ENCODE measurements at regions not wholly inside any gene's neighbourhood (a gene's known extent, or its start where the extent isn't known, plus 50 kb on each side); places are given as distances from the start of the nearest gene placed in this dataset.

DNA sequence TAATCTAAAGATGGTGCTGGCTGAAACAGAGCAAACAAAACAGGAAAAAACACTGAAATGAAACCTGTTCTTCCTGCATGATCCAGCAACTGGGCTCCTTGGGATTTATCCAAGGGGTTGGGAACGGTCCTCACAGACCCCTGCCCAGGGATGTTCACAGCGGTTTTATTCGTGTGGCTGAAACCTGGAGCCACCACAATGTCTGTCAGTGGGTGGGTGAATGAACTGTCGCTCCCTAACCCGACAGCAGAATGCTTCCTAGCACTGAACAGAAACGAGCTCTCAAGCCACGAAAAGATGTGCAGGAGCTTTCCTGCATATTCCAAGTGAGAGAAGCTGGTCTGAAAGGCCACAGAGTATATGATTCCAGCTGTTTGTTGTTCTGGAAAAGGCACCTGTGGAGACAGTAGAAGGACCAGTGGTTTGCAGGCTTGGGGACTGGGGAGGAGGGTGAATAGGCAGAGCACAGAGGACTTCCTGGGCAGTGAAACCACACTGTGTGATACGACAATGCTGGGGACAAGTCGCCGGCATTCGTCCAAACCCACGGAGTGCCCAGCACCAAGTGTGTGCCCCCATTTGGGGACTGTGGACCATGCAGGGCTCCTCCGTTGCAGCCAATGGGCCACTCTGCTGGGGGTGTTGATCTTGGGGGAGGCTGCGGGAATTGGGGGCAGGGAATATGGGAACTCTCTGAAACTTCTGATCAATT lies 73.9 kb downstream of the TEX29 start:
- TF ChIP-seq, protein P1, sequence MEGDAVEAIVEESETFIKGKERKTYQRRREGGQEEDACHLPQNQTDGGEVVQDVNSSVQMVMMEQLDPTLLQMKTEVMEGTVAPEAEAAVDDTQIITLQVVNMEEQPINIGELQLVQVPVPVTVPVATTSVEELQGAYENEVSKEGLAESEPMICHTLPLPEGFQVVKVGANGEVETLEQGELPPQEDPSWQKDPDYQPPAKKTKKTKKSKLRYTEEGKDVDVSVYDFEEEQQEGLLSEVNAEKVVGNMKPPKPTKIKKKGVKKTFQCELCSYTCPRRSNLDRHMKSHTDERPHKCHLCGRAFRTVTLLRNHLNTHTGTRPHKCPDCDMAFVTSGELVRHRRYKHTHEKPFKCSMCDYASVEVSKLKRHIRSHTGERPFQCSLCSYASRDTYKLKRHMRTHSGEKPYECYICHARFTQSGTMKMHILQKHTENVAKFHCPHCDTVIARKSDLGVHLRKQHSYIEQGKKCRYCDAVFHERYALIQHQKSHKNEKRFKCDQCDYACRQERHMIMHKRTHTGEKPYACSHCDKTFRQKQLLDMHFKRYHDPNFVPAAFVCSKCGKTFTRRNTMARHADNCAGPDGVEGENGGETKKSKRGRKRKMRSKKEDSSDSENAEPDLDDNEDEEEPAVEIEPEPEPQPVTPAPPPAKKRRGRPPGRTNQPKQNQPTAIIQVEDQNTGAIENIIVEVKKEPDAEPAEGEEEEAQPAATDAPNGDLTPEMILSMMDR (IDR thresholded peaks at IDR 0.05; ENCODE audit: extremely low read depth, low read depth, low read length), result no peak
- no peak overlapping the region for H3K4me2 ChIP-seq (ENCODE audit: insufficient read depth, low read length)
- no peaks in the 10 kb centered on the region for H3K27me3 ChIP-seq (ENCODE audit: insufficient read depth, low read length)
- no peaks in the 10 kb centered on the region for H3K79me2 ChIP-seq (ENCODE audit: insufficient read depth, low read length)
- no peaks in the 10 kb centered on the region for H3K9me3 ChIP-seq (ENCODE audit: low read depth, low read length)
- H3K4me1 ChIP-seq (ENCODE audit: insufficient read depth, low read length), result no peaks in the 10 kb centered on the region
- no peak overlapping the region for H2AFZ ChIP-seq (ENCODE audit: low read length)
- H3K36me3 ChIP-seq (ENCODE audit: insufficient read depth, low read length), result no peaks in the 10 kb centered on the region
- no peak overlapping the region for H3K4me3 ChIP-seq (ENCODE audit: insufficient read depth, low read length)
- H4K20me1 ChIP-seq (ENCODE audit: insufficient read depth, low read length), result no peaks in the 10 kb centered on the region
- DNase-seq (ENCODE audit: insufficient read length, low spot score, missing footprints), result no peak
- no peak overlapping the region for H3K27ac ChIP-seq (ENCODE audit: low read depth, low read length)

DNA sequence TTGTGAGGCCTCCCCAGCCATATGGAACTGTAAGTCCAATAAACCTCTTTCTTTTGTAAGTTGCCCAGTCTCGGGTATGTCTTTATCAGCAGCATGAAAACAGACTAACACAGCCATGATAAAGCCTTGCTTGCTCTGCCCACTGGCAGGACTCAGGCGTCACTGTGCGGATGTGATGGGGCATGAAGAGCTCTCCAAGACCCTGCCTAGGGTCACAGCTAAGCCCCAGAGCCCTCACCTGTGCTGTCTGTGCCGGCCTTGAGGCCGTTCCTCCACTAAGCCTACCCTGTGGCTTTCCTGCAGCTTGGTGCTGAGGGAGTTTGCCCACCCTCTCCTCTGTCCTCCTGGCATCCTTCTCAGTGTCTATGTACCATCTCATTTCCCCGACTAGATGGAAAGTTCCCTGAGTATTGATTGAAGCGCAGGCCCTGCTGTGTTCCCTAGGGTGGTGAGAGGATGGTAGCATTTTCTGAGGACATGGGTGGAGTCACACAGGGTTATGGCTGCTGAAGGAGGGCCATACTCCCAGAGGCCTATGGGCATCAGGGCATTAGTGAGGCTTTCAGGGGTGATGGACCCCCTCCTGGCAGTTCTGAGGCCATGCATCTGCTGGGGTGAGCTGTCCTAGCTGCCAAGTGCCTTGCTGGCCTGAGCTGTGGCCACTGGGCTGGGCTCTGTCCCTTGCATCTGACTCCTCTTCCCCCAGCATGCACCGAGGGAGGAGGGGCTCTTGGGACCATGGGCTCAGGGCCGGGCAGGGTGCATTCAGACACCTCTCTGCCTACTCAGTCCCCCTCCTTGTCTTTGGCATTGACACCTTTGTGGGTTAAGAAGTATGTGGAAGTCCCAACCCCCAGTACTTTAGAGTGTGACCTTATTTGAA lies 75.3 kb downstream of the TEX29 start:
- H4K20me1 ChIP-seq (ENCODE audit: insufficient read depth, low read length), result no peaks in the 10 kb centered on the region
- no peak overlapping the region for H2AFZ ChIP-seq (ENCODE audit: low read length)
- H3K27me3 ChIP-seq (ENCODE audit: insufficient read depth, low read length), result no peaks in the 10 kb centered on the region
- no peaks in the 10 kb centered on the region for H3K9me3 ChIP-seq (ENCODE audit: low read depth, low read length)
- H3K4me1 ChIP-seq (ENCODE audit: insufficient read depth, low read length), result no peaks in the 10 kb centered on the region
- no peak overlapping the region for H3K27ac ChIP-seq (ENCODE audit: low read depth, low read length)
- no peaks in the 10 kb centered on the region for H3K36me3 ChIP-seq (ENCODE audit: insufficient read depth, low read length)
- H3K4me2 ChIP-seq (ENCODE audit: insufficient read depth, low read length), result no peak overlapping the region
- H3K4me3 ChIP-seq (ENCODE audit: insufficient read depth, low read length), result no peak overlapping the region
- TF ChIP-seq, protein P1 (IDR thresholded peaks at IDR 0.05; ENCODE audit: extremely low read depth, low read depth, low read length), result no peak
- no peaks in the 10 kb centered on the region for H3K79me2 ChIP-seq (ENCODE audit: insufficient read depth, low read length)
- no peak for DNase-seq (ENCODE audit: insufficient read length, low spot score, missing footprints)

DNA sequence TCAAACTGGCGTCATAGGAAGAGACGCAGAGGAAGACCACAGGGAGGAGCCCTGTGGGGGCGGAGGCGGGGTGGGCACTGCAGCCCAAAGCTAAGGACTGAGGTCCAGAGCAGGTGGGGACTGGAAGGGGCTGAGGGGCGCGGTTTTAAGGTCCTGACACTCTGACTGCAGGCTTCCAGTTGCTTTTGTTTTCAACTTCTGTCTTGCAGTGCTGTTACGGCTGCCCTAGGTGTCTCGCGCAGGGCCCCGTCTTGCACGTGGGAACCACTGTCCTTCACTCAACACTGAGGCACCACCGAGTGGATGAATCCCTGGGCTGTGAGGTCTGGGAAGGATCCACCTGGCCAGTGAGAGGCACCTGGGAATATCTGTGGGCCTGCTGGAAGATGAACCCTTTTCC lies 76.0 kb downstream of the TEX29 start:
- TF ChIP-seq, protein P1 (IDR thresholded peaks at IDR 0.05; ENCODE audit: extremely low read depth, low read depth, low read length), result no peak
- Histone ChIP-seq H3K27me3 (ENCODE audit: insufficient read depth, low read length) (no peaks in the 10 kb centered on the region), H3K27ac (ENCODE audit: low read depth, low read length) (no peak overlapping the region)

More for the DNA sequence above, 76.0 kb downstream of the TEX29 start:
- Histone ChIP-seq H4K20me1 (ENCODE audit: insufficient read depth, low read length) (no peaks in the 10 kb centered on the region), H2AFZ (ENCODE audit: low read length) (no peak overlapping the region), H3K9me3 (ENCODE audit: low read depth, low read length) (no peaks in the 10 kb centered on the region), H3K36me3 (ENCODE audit: insufficient read depth, low read length) (no peaks in the 10 kb centered on the region), H3K4me3 (ENCODE audit: insufficient read depth, low read length) (no peak overlapping the region), H3K79me2 (ENCODE audit: insufficient read depth, low read length) (no peaks in the 10 kb centered on the region), H3K4me1 (ENCODE audit: insufficient read depth, low read length) (no peaks in the 10 kb centered on the region), H3K4me2 (ENCODE audit: insufficient read depth, low read length) (no peak overlapping the region)
- DNase-seq (ENCODE audit: insufficient read length, low spot score, missing footprints), result no peak
